Activated CD4-positive, alpha-beta T cell treated with anti-CD3 and anti-CD28 coated beads for 36 hours (primary cell): ENCODE measurements at regions not wholly inside any gene's neighbourhood (a gene's known extent, or its start where the extent isn't known, plus 50 kb on each side); places are given as distances from the start of the nearest gene placed in this dataset.

Experiments
- ATAC-seq: fragments of 200-7000 bp; cut with Tn5 transposase; one replicate; pipeline ENCODE4 v1.10.0; 2021; ENCODE audit warnings: mild to moderate bottlenecking, moderate library complexity
- CTCF ChIA-PET: fragments of 350-600 bp; sonication (Branson Sonifier 250); formaldehyde crosslinking; loops from one replicate; lab custom pipeline; 2021; ENCODE audit warnings: antibody characterized with exemption; lab: Charles Lee
- POLR2A ChIA-PET: fragments of 350-600 bp; sonication (Branson Sonifier 250); formaldehyde crosslinking; loops from one replicate; lab custom pipeline; 2021; ENCODE audit warnings: antibody characterized with exemption, inconsistent platforms; lab: Charles Lee
- DNase-seq: peaks from one replicate; pipeline ENCODE4 v3.0.0-alpha.2; 2020
- H3K27ac Mint-ChIP-seq: one replicate; pipeline ENCODE4 v1.8.0; 2021; ENCODE audit warnings: mixed read lengths
- H3K27me3 Mint-ChIP-seq: one replicate; pipeline ENCODE4 v1.8.0; 2021; ENCODE audit warnings: mixed read lengths
- H3K36me3 Mint-ChIP-seq: one replicate; pipeline ENCODE4 v1.8.0; 2021; ENCODE audit warnings: low read depth, mixed read lengths
- H3K4me1 Mint-ChIP-seq: one replicate; pipeline ENCODE4 v1.8.0; 2021; ENCODE audit warnings: mixed read lengths
- H3K4me3 Mint-ChIP-seq: one replicate; pipeline ENCODE4 v1.8.0; 2021; ENCODE audit warnings: mild to moderate bottlenecking, moderate library complexity, mixed read lengths
- H3K9me3 Mint-ChIP-seq: one replicate; pipeline ENCODE4 v1.8.0; 2021; ENCODE audit warnings: low read depth, mixed read lengths
- intact Hi-C, 2 experiments: fragments of 100-400 bp; cut with DNase I in 1 of 2; cut with micrococcal nuclease in 1 of 2; formaldehyde crosslinking; loops; one replicate each; pipeline versions ENCODE4 v1.14.2 to v1.15.1; 2022 to 2024; cut with DNase I, micrococcal nuclease

DNA sequence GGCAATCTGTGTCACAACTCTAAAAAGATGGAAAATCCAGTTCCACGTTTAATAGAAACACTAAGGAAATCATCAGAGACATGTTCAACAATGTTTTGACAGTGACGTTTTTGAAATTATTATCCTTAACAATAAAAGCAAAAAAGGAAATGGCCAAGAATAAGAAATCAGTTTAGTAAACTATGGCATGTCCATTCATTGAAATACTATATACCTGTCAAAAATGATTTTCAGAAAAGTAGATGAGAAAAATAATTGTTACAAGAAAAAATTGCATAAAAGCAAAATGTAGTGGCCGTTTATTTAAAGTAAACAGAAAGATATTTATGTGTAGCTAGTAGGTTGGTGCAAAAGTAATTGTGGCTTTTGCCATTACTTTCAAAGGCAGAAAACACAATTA is 345.4 kb upstream of the NPSR1 start:
- DNase-seq (no peak), ATAC-seq (no peak)
- ChIA-PET CTCF (no interaction called here), POLR2A (no interaction called here)
- H3K9me3 Mint-ChIP-seq: peaks cover 4% of the 10 kb centered on the region
- H3K27ac Mint-ChIP-seq: no peak overlapping the region
- no peaks in the 10 kb centered on the region for H3K4me1 Mint-ChIP-seq
- intact Hi-C loops: no loop called here
- H3K27me3 Mint-ChIP-seq: no peaks in the 10 kb centered on the region
- H3K4me3 Mint-ChIP-seq: no peak overlapping the region
- H3K36me3 Mint-ChIP-seq: no peaks in the 10 kb centered on the region

GRCh38 chr7:34313289-34313688 is 344.7 kb upstream of the NPSR1 start:
- Mint-ChIP-seq H3K27ac (no peak overlapping the region), H3K4me3 (no peak overlapping the region), H3K36me3 (no peaks in the 10 kb centered on the region), H3K4me1 (no peaks in the 10 kb centered on the region), H3K9me3 (peaks cover 4% of the 10 kb centered on the region), H3K27me3 (no peaks in the 10 kb centered on the region)
- intact Hi-C loops: no loop called here
- DNase-seq (no peak), ATAC-seq (no peak)
- ChIA-PET POLR2A (no interaction called here), CTCF (no interaction called here)

- intact Hi-C loops: no loop called here
- peaks cover 4% of the 10 kb centered on the region for H3K9me3 Mint-ChIP-seq
- DNase-seq (no peak), ATAC-seq (no peak)
- H3K4me1 Mint-ChIP-seq: no peaks in the 10 kb centered on the region
- H3K4me3 Mint-ChIP-seq: no peak overlapping the region
- no peaks in the 10 kb centered on the region for H3K27me3 Mint-ChIP-seq
- ChIA-PET POLR2A (no interaction called here), CTCF (no interaction called here)
- no peak overlapping the region for H3K27ac Mint-ChIP-seq
- no peaks in the 10 kb centered on the region for H3K36me3 Mint-ChIP-seq
Measured at GRCh38 chr7:34315032-34315431, 343.0 kb upstream of the NPSR1 start.

GRCh38 chr7:34317039-34317438 is 341.0 kb upstream of the NPSR1 start:
- ChIA-PET CTCF (no interaction called here), POLR2A (no interaction called here)
- Mint-ChIP-seq H3K27ac (no peak overlapping the region), H3K4me1 (peaks cover 5% of the 10 kb centered on the region), H3K4me3 (no peak overlapping the region), H3K27me3 (peaks cover 11% of the 10 kb centered on the region), H3K9me3 (peaks cover 4% of the 10 kb centered on the region), H3K36me3 (no peaks in the 10 kb centered on the region)
- DNase-seq (no peak), ATAC-seq (no peak)
- intact Hi-C loops: no loop called here

GRCh38 chr7:34320412-34320811 is 337.6 kb upstream of the NPSR1 start:
- POLR2A ChIA-PET: no interaction called here
- DNase-seq: no peak
- no peaks in the 10 kb centered on the region for H3K36me3 Mint-ChIP-seq
- no peak for ATAC-seq
- no peak overlapping the region for H3K4me3 Mint-ChIP-seq
- intact Hi-C loops: loop anchor here (5.0 kb wide), 3 partner anchors 107 to 1217 kb away; no protein-coding TSS in a partner anchor
- peaks cover 7% of the 10 kb centered on the region for H3K4me1 Mint-ChIP-seq
- H3K9me3 Mint-ChIP-seq: no peaks in the 10 kb centered on the region
- H3K27me3 Mint-ChIP-seq: peaks cover 21% of the 10 kb centered on the region
- CTCF ChIA-PET: interaction anchor here (0.6 to 1.5 kb wide), 8 partner anchors 10 to 1218 kb away, joined by 3 to 4 read pairs (median 3); no protein-coding TSS in a partner anchor
- H3K27ac Mint-ChIP-seq: no peak overlapping the region

DNA sequence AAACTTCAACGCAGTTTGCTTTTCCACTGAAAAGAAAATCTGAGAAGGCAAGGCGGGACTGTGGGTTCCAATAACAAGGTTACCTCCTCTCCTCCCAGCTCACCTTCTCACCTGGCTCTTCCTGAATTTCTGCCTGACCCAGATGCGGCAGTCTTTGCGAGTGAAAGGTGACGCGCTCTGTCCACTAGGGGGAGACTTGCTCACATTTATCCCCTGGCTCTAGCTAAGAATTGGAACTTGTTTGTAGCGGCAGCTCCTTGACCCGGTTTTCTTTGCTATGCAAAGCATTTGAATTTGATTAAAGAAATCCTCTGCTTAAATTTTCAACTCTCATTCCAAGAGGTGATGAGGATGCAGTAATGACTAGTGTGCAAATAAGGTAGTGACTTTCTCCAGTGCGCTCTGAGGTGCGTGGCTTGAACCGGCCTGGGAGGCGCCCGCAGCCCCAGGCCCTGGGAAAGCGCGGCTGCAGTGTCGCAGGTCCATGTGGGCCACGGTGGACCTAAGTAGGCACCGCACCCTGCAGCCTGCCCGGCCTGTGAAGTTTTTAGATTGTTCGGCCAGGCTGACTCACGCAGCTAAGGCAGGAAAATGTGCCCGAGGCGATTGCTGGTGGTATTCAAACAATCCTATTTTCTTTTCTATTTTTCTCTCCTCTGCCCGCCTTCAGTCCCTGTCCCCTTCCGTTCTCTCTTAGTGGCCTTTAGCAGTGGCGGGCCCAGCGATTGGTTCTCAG is 336.9 kb upstream of the NPSR1 start:
- no peaks in the 10 kb centered on the region for H3K9me3 Mint-ChIP-seq
- H3K4me1 Mint-ChIP-seq: peaks cover 7% of the 10 kb centered on the region
- ATAC-seq (peak; percentile 64), DNase-seq (peak; percentile 67)
- ChIA-PET CTCF (interaction anchor here (0.6 to 1.5 kb wide), 10 partner anchors 10 to 1217 kb away, joined by 3 to 4 read pairs (median 3); no protein-coding TSS in a partner anchor), POLR2A (interaction anchor here (0.6 kb wide), 1 partner anchor 36 kb away, joined by 3 read pairs; no protein-coding TSS in a partner anchor)
- H3K36me3 Mint-ChIP-seq: no peaks in the 10 kb centered on the region
- H3K27ac Mint-ChIP-seq: no peak overlapping the region
- no peak overlapping the region for H3K4me3 Mint-ChIP-seq
- peaks cover 21% of the 10 kb centered on the region for H3K27me3 Mint-ChIP-seq
- intact Hi-C loops: loop anchor here (1.0 to 5.0 kb wide), 4 partner anchors 106 to 1216 kb away; no protein-coding TSS in a partner anchor

- peaks cover 7% of the 10 kb centered on the region for H3K4me1 Mint-ChIP-seq
- no peaks in the 10 kb centered on the region for H3K36me3 Mint-ChIP-seq
- intact Hi-C loops: loop anchor here (5.0 kb wide), 3 partner anchors 104 to 1214 kb away; no protein-coding TSS in a partner anchor
- no peak for DNase-seq
- H3K9me3 Mint-ChIP-seq: no peaks in the 10 kb centered on the region
- ATAC-seq: peak; percentile 87
- H3K27ac Mint-ChIP-seq: no peak overlapping the region
- ChIA-PET POLR2A (no interaction called here), CTCF (no interaction called here)
- no peak overlapping the region for H3K4me3 Mint-ChIP-seq
- peaks cover 23% of the 10 kb centered on the region for H3K27me3 Mint-ChIP-seq
Measured at GRCh38 chr7:34322841-34323240, 335.2 kb upstream of the NPSR1 start.

GRCh38 chr7:34327681-34328080 is 330.3 kb upstream of the NPSR1 start:
- Mint-ChIP-seq H3K9me3 (no peaks in the 10 kb centered on the region), H3K27me3 (peaks cover 8% of the 10 kb centered on the region), H3K4me3 (no peak overlapping the region), H3K4me1 (peaks cover 2% of the 10 kb centered on the region), H3K27ac (no peak overlapping the region), H3K36me3 (no peaks in the 10 kb centered on the region)
- POLR2A ChIA-PET: no interaction called here
- CTCF ChIA-PET: no interaction called here
- intact Hi-C loops: no loop called here
- ATAC-seq (no peak), DNase-seq (no peak)

DNA sequence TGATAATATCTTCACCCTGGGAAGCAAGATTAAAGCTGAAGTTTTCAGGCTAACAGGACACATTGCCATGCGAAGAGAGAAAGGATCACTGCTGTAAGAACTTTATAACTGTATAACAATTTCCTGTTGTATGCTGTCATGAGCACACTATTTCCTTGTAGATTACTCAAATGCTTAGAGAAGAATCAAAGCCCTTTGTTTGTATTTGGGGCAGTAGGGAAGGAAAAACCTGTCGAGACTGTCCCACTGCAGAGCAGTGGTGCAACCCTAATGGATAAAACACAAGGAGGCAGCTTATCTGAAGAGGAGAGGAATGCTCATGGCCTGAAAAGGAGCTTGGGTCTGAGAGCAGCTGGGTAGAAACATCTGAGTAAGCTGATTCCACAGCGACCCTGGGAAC is 327.7 kb upstream of the NPSR1 start:
- ChIA-PET CTCF (interaction anchor here (0.7 kb wide), 1 partner anchor 9 kb away, joined by 3 read pairs; no protein-coding TSS in a partner anchor), POLR2A (no interaction called here)
- intact Hi-C loops: no loop called here
- H3K4me3 Mint-ChIP-seq: no peak overlapping the region
- no peaks in the 10 kb centered on the region for H3K4me1 Mint-ChIP-seq
- DNase-seq (no peak), ATAC-seq (no peak)
- H3K36me3 Mint-ChIP-seq: no peaks in the 10 kb centered on the region
- peaks cover 2% of the 10 kb centered on the region for H3K27me3 Mint-ChIP-seq
- no peaks in the 10 kb centered on the region for H3K9me3 Mint-ChIP-seq
- no peak overlapping the region for H3K27ac Mint-ChIP-seq

DNA sequence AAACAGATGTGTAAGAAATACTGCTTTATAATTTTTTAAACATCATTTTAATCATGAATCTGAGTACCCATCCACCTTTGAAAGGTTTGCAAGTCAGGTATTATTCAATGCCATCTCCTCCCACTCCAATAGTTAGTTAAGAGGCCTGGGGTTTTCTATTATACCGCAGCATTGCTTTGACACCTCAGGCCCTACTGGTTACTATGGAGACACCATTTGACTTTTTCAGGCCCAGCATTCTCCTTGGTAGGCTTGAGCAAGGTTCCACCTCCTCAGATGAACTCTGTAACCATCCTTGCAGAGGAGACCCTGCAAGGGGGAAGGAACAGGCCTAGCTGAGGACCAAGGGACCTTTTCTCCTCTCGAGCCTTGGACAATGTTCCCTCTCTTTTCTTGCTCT is 326.9 kb upstream of the NPSR1 start:
- POLR2A ChIA-PET: no interaction called here
- Mint-ChIP-seq H3K4me1 (no peaks in the 10 kb centered on the region), H3K9me3 (no peaks in the 10 kb centered on the region), H3K36me3 (no peaks in the 10 kb centered on the region), H3K27me3 (peaks cover 2% of the 10 kb centered on the region), H3K4me3 (no peak overlapping the region), H3K27ac (no peak overlapping the region)
- CTCF ChIA-PET: interaction anchor here (0.7 kb wide), 1 partner anchor 10 kb away, joined by 3 read pairs; no protein-coding TSS in a partner anchor
- DNase-seq (no peak), ATAC-seq (no peak)
- intact Hi-C loops: no loop called here

GRCh38 chr7:34332006-34332405 is 326.0 kb upstream of the NPSR1 start:
- no peaks in the 10 kb centered on the region for H3K9me3 Mint-ChIP-seq
- H3K36me3 Mint-ChIP-seq: no peaks in the 10 kb centered on the region
- H3K27me3 Mint-ChIP-seq: peaks cover 2% of the 10 kb centered on the region
- no peak overlapping the region for H3K27ac Mint-ChIP-seq
- no peak for DNase-seq
- ChIA-PET CTCF (no interaction called here), POLR2A (no interaction called here)
- H3K4me3 Mint-ChIP-seq: no peak overlapping the region
- intact Hi-C loops: no loop called here
- ATAC-seq: no peak
- no peaks in the 10 kb centered on the region for H3K4me1 Mint-ChIP-seq

GRCh38 chr7:34333184-34333583 is 324.8 kb upstream of the NPSR1 start:
- POLR2A ChIA-PET: no interaction called here
- CTCF ChIA-PET: no interaction called here
- ATAC-seq: no peak

More at GRCh38 chr7:34333184-34333583, 324.8 kb upstream of the NPSR1 start:
- H3K36me3 Mint-ChIP-seq: no peaks in the 10 kb centered on the region
- H3K4me1 Mint-ChIP-seq: no peaks in the 10 kb centered on the region
- H3K27me3 Mint-ChIP-seq: no peaks in the 10 kb centered on the region
- no peak overlapping the region for H3K4me3 Mint-ChIP-seq
- intact Hi-C loops: no loop called here
- peaks cover 3% of the 10 kb centered on the region for H3K9me3 Mint-ChIP-seq
- DNase-seq: no peak
- H3K27ac Mint-ChIP-seq: no peak overlapping the region
